Fibroblast of lung (primary cell): ENCODE measurements at regions not wholly inside any gene's neighbourhood (a gene's known extent, or its start where the extent isn't known, plus 50 kb on each side); places are given as distances from the start of the nearest gene placed in this dataset.

Source experiments
- DNase-seq, 2 donors: peaks; one replicate each; pipeline versions ENCODE4 v3.0.0 to v3.0.0-alpha.2; 2010; ENCODE audit warnings: low read depth in 2 of 2
- H2AFZ ChIP-seq: 2 replicates; pipeline ENCODE4 v1.5.1; 2012; ENCODE audit warnings: low read length, control low read depth, inconsistent platforms
- H3K27ac ChIP-seq: 2 replicates; pipeline ENCODE4 v1.5.1; 2011; ENCODE audit warnings: low read length, control low read depth; ENCODE audit not compliant: insufficient read depth
- H3K27me3 ChIP-seq: 2 replicates; pipeline ENCODE4 v1.5.1; 2011; ENCODE audit warnings: mild to moderate bottlenecking, low read length; ENCODE audit not compliant: control insufficient read depth, insufficient read depth
- H3K36me3 ChIP-seq: 2 replicates; pipeline ENCODE4 v1.5.1; 2011; ENCODE audit warnings: low read length; ENCODE audit not compliant: control insufficient read depth, insufficient read depth
- H3K4me1 ChIP-seq: 2 replicates; pipeline ENCODE4 v1.5.1; 2011; ENCODE audit warnings: low read length; ENCODE audit not compliant: control insufficient read depth, insufficient read depth; ENCODE audit errors: extremely low read depth
- H3K4me2 ChIP-seq: 2 replicates; pipeline ENCODE4 v1.5.1; 2011; ENCODE audit warnings: low read length, control low read depth; ENCODE audit not compliant: insufficient read depth; ENCODE audit errors: extremely low read depth
- H3K4me3 ChIP-seq, 4 experiments: fragments of 200-600 bp in 1 of 4; sonication (generic) in 1 of 4; replicated peaks in 1 of 4; 2 replicates each; pipeline ENCODE4 v1.5.1; 2011 to 2016; ENCODE audit warnings: low read length in 4 of 4, low read depth in 3 of 4, mild to moderate bottlenecking in 3 of 4, control low read depth in 2 of 4, inconsistent platforms in 1 of 4, mixed read lengths in 1 of 4; ENCODE audit not compliant: insufficient read depth in 1 of 4; ENCODE audit errors: control extremely low read depth in 1 of 4
- H3K79me2 ChIP-seq: 2 replicates; pipeline ENCODE4 v1.5.1; 2012; ENCODE audit warnings: mild to moderate bottlenecking, low read length, inconsistent platforms; ENCODE audit not compliant: control insufficient read depth, insufficient read depth
- H3K9ac ChIP-seq: 2 replicates; pipeline ENCODE4 v1.5.1; 2011; ENCODE audit warnings: mild to moderate bottlenecking, low read length, control low read depth; ENCODE audit not compliant: insufficient read depth
- H3K9me3 ChIP-seq: 2 replicates; pipeline ENCODE4 v1.5.1; 2012; ENCODE audit warnings: low read depth, low read length; ENCODE audit not compliant: control insufficient read depth, insufficient read depth
- H4K20me1 ChIP-seq: 2 replicates; pipeline ENCODE4 v1.5.1; 2011; ENCODE audit warnings: low read length; ENCODE audit not compliant: control insufficient read depth, insufficient read depth; ENCODE audit errors: extremely low read depth
- EZH2 ChIP-seq: IDR thresholded peaks from 2 replicates; pipeline ENCODE4 v1.5.1; 2012; ENCODE audit warnings: low read length, control low read depth, mild to moderate bottlenecking; ENCODE audit errors: missing control alignments
- TF ChIP-seq, protein P1 (sequence below), 2 donors: IDR thresholded peaks in 1 of 2; conservative IDR thresholded peaks in 1 of 2; 1 replicate in 1 of 2; 2 replicates in 1 of 2; pipeline ENCODE4 v1.5.1; 2011 to 2012; ENCODE audit warnings: low read length in 2 of 2, control low read depth in 1 of 2, inconsistent platforms in 1 of 2, low read depth in 1 of 2, mild to moderate bottlenecking in 1 of 2

DNA sequence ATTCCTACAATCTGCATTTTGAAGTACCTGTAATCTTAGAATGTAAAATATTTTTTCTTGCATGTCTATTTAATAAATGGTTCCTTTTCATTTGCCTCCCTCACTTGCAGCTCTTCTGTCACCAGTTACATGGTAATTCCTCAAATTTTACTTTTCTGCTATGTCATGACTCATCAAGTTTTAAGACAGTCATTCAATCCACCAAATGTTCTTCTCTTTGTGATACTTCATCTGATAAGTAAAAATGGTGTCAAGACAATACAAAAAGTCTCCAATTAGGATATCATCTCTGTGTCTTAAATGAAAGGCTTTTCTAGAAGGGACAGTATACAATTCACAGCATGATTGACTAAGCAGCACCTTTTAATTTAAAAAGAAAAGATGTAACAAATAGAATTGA is 104.9 kb upstream of the FTMT start:
- Histone ChIP-seq H4K20me1 (no peaks in the 10 kb centered on the region), H3K79me2 (no peaks in the 10 kb centered on the region), H3K4me3 (no peak overlapping the region), H2AFZ (no peak overlapping the region), H3K27me3 (no peaks in the 10 kb centered on the region), H3K9me3 (no peaks in the 10 kb centered on the region), H3K4me1 (no peaks in the 10 kb centered on the region), H3K9ac (no peak overlapping the region), H3K4me2 (no peak overlapping the region), H3K27ac (no peak overlapping the region), H3K36me3 (no peaks in the 10 kb centered on the region)
- DNase-seq, result no peak
- TF ChIP-seq EZH2, result no peak
- TF ChIP-seq, protein P1, sequence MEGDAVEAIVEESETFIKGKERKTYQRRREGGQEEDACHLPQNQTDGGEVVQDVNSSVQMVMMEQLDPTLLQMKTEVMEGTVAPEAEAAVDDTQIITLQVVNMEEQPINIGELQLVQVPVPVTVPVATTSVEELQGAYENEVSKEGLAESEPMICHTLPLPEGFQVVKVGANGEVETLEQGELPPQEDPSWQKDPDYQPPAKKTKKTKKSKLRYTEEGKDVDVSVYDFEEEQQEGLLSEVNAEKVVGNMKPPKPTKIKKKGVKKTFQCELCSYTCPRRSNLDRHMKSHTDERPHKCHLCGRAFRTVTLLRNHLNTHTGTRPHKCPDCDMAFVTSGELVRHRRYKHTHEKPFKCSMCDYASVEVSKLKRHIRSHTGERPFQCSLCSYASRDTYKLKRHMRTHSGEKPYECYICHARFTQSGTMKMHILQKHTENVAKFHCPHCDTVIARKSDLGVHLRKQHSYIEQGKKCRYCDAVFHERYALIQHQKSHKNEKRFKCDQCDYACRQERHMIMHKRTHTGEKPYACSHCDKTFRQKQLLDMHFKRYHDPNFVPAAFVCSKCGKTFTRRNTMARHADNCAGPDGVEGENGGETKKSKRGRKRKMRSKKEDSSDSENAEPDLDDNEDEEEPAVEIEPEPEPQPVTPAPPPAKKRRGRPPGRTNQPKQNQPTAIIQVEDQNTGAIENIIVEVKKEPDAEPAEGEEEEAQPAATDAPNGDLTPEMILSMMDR (conservative IDR thresholded peaks at IDR 0.05 in 1 of 2, IDR thresholded peaks at IDR 0.05 in 1 of 2; ENCODE audit: low read depth in 1 of 2, low read length in 2 of 2), result no peak

DNA sequence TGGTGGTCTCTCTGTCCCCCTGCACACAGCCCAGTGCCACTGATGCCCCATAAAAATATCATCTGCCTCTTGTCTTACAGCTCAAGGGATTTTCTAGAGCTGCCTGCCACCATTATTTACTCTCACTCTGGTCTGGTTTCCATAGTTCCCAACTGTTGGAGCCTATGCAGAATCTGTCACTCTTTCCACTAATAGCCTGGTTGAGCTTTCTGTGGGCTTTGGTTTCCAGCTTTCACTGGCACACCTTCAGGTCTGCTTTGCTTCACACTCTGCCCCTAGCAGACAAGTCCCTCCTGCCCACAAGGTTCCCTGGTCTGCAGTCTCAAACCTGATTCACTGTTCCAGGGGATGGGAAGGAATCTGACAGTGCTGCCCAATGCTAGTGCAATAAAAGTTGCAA is 103.0 kb upstream of the FTMT start:
- DNase-seq, result no peak
- H3K27ac ChIP-seq, result no peak overlapping the region
- no peaks in the 10 kb centered on the region for H3K27me3 ChIP-seq
- no peaks in the 10 kb centered on the region for H4K20me1 ChIP-seq
- no peaks in the 10 kb centered on the region for H3K79me2 ChIP-seq
- H2AFZ ChIP-seq, result no peak overlapping the region
- H3K4me2 ChIP-seq, result no peak overlapping the region
- no peaks in the 10 kb centered on the region for H3K36me3 ChIP-seq
- no peaks in the 10 kb centered on the region for H3K4me1 ChIP-seq
- no peak overlapping the region for H3K4me3 ChIP-seq
- H3K9ac ChIP-seq, result no peak overlapping the region
- no peaks in the 10 kb centered on the region for H3K9me3 ChIP-seq
- TF ChIP-seq, protein P1 (conservative IDR thresholded peaks at IDR 0.05 in 1 of 2, IDR thresholded peaks at IDR 0.05 in 1 of 2; ENCODE audit: low read depth in 1 of 2, low read length in 2 of 2), result no peak
- no peak for TF ChIP-seq EZH2

DNA sequence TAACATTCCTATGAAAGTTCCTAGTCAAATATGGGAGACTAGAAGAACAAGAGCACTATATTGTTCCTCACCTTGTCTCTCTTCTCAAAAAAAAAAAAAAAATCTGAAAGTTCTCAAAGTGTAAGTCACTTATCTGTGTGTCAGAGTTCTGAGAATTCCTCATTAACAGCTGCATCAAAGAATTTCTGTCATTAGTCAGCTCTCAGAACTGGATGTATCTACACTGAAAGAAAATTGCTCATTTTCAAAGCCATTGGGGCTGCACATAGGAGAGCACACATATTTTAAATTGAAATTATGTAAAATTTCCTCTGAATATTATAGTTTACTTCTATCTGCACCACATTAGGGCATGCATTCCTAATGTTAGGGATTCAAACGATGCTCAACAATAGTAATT is 99.5 kb upstream of the FTMT start:
- no peak overlapping the region for H3K4me2 ChIP-seq
- no peaks in the 10 kb centered on the region for H3K4me1 ChIP-seq
- H3K79me2 ChIP-seq, result no peaks in the 10 kb centered on the region
- H3K4me3 ChIP-seq, result no peak overlapping the region
- no peaks in the 10 kb centered on the region for H3K9me3 ChIP-seq
- no peaks in the 10 kb centered on the region for H3K27me3 ChIP-seq
- H3K36me3 ChIP-seq, result no peaks in the 10 kb centered on the region
- H3K27ac ChIP-seq, result no peak overlapping the region
- no peak for DNase-seq
- H3K9ac ChIP-seq, result no peak overlapping the region
- H4K20me1 ChIP-seq, result no peaks in the 10 kb centered on the region
- no peak overlapping the region for H2AFZ ChIP-seq
- TF ChIP-seq, protein P1 (conservative IDR thresholded peaks at IDR 0.05 in 1 of 2, IDR thresholded peaks at IDR 0.05 in 1 of 2; ENCODE audit: low read depth in 1 of 2, low read length in 2 of 2), result no peak
- TF ChIP-seq EZH2, result no peak
